ENCODE measurements at regions not wholly inside any gene's neighbourhood (a gene's known extent, or its start where the extent isn't known, plus 50 kb on each side); places are given as distances from the start of the nearest gene placed in this dataset.

DNA sequence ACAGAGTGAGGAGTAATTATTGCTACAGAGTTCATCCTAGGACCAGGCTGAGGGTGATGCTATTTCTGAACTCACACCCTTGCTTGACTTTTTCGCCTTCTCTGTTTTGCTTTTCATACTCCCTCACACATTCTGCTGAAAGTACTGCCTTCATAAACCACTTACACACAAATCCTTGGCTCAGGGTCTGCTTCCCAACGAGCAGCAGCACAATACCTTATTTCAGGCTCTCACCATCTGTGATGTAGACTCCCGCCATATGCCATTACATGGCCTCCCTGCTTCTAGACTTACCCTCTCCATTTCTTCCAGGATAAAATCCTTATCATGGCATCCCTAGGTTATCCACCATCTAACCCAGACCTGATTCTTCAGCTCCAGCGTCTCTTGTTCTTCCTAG lies 321.3 kb upstream of the SPTLC3 start:
- TF ChIP-seq POLR2A (IDR thresholded peaks at IDR 0.05) (no peak), POLR2AphosphoS5 (IDR thresholded peaks at IDR 0.05) (no peak)
- TF ChIP-seq, protein P1, sequence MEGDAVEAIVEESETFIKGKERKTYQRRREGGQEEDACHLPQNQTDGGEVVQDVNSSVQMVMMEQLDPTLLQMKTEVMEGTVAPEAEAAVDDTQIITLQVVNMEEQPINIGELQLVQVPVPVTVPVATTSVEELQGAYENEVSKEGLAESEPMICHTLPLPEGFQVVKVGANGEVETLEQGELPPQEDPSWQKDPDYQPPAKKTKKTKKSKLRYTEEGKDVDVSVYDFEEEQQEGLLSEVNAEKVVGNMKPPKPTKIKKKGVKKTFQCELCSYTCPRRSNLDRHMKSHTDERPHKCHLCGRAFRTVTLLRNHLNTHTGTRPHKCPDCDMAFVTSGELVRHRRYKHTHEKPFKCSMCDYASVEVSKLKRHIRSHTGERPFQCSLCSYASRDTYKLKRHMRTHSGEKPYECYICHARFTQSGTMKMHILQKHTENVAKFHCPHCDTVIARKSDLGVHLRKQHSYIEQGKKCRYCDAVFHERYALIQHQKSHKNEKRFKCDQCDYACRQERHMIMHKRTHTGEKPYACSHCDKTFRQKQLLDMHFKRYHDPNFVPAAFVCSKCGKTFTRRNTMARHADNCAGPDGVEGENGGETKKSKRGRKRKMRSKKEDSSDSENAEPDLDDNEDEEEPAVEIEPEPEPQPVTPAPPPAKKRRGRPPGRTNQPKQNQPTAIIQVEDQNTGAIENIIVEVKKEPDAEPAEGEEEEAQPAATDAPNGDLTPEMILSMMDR (IDR thresholded peaks at IDR 0.05): no peak
